GM12878 (cell line): ENCODE measurements at regions not wholly inside any gene's neighbourhood (a gene's known extent, or its start where the extent isn't known, plus 50 kb on each side); places are given as distances from the start of the nearest gene placed in this dataset.

Experiments
- ATAC-seq: fragments of 200-7000 bp; cut with Tn5 transposase; 3 replicates; pipeline ENCODE4 v1.9.1; 2020; ENCODE audit warnings: mild to moderate bottlenecking, moderate library complexity
- BruUV-seq: library from RNA; stranded (reverse); fragments of 400-500 nt; replicated peaks from 2 replicates; lab custom pipeline; 2021; lab: Mats Ljungman, UMichigan
- CTCF ChIA-PET: fragments of 300-600 bp; sonication (Branson Sonifier 250); formaldehyde crosslinking; extraction: SDS; loops from one replicate; lab custom pipeline; 2021; ENCODE audit warnings: inconsistent platforms; lab: Yijun Ruan, JAX
- POLR2A ChIA-PET: fragments of 350-600 bp; formaldehyde crosslinking; extraction: SDS; loops from one replicate; lab custom pipeline; 2021; ENCODE audit warnings: inconsistent platforms; lab: Charles Lee
- RAD21 ChIA-PET: fragments of 300-600 bp; sonication (Branson Sonifier 250); formaldehyde crosslinking; loops from one replicate; lab custom pipeline; 2023; ENCODE audit warnings: antibody characterized with exemption; ENCODE audit not compliant: unreplicated experiment; lab: Charles Lee
- SMC1A ChIA-PET: fragments of 300-600 bp; sonication (Branson Sonifier 250); formaldehyde crosslinking; loops from one replicate; lab custom pipeline; 2023; ENCODE audit not compliant: unreplicated experiment, uncharacterized antibody; lab: Charles Lee
- DNase-seq: peaks from one replicate; pipeline ENCODE4 v3.0.0-alpha.2; 2011; ENCODE audit warnings: low read depth, low spot score
- FAIRE-seq: peaks from 3 replicates; lab custom pipeline; 2011; peaks lifted over from hg19 to GRCh38; lab: Jason Lieb, UNC
- H2AFZ ChIP-seq: 2 replicates; pipeline ENCODE4 v1.6.0; 2011; ENCODE audit warnings: low read depth, low read length, control low read depth; ENCODE audit not compliant: control insufficient read depth
- H3K27ac ChIP-seq: 2 replicates; pipeline ENCODE4 v1.5.1; 2011; ENCODE audit warnings: control low read depth; ENCODE audit not compliant: control insufficient read depth, insufficient read depth
- H3K27me3 ChIP-seq, 2 experiments: replicated peaks in 1 of 2; 2 replicates each; pipeline versions ENCODE4 v1.6.0 to v1.6.1; 2011; ENCODE audit warnings: low read length in 1 of 2; ENCODE audit not compliant: control insufficient read depth in 2 of 2, insufficient read depth in 2 of 2
- H3K36me3 ChIP-seq, 2 experiments: 2 replicates each; pipeline ENCODE4 v1.5.1; 2011; ENCODE audit warnings: low read length in 1 of 2; ENCODE audit not compliant: control insufficient read depth in 2 of 2, insufficient read depth in 2 of 2
- H3K4me1 ChIP-seq: 2 replicates; pipeline ENCODE4 v1.6.1; 2011; ENCODE audit warnings: mild to moderate bottlenecking, low read length, moderate library complexity, mixed read lengths; ENCODE audit not compliant: control insufficient read depth, insufficient read depth
- H3K4me2 ChIP-seq: 2 replicates; pipeline ENCODE4 v1.6.0; 2011; ENCODE audit warnings: control low read depth; ENCODE audit not compliant: control insufficient read depth, insufficient read depth
- H3K4me3 ChIP-seq: fragments of 200-600 bp; sonication (generic); 2 replicates; pipeline ENCODE4 v1.5.1; 2016
- H3K79me2 ChIP-seq: 2 replicates; pipeline ENCODE4 v1.6.0; 2011; ENCODE audit warnings: low read length; ENCODE audit not compliant: control insufficient read depth, insufficient read depth
- H3K9ac ChIP-seq: 2 replicates; pipeline ENCODE4 v1.8.0; 2011; ENCODE audit warnings: low read length, control low read depth, mixed read lengths; ENCODE audit not compliant: control insufficient read depth, insufficient read depth
- H3K9me3 ChIP-seq: replicated peaks from 3 replicates; pipeline ENCODE4 v1.5.1; 2011; ENCODE audit warnings: mild to moderate bottlenecking, low read length; ENCODE audit not compliant: control insufficient read depth, insufficient read depth
- H4K20me1 ChIP-seq: 2 replicates; pipeline ENCODE4 v1.6.0; 2011; ENCODE audit not compliant: control insufficient read depth, insufficient read depth
- IRF4 ChIP-seq: IDR thresholded peaks from 2 replicates; pipeline ENCODE4 v1.6.1; 2011; ENCODE audit warnings: low read depth, low read length
- REST ChIP-seq: IDR thresholded peaks from 2 replicates; pipeline ENCODE4 v1.6.1; 2012; ENCODE audit warnings: mild to moderate bottlenecking, low read depth, low read length
- YBX1 ChIP-seq: fragments of 450-650 bp; IDR thresholded peaks from 2 replicates; pipeline ENCODE4 v1.6.1; 2016; ENCODE audit warnings: antibody characterized with exemption
- ZBED1 ChIP-seq: IDR thresholded peaks from 2 replicates; pipeline ENCODE4 v1.6.1; 2016; ENCODE audit warnings: borderline replicate concordance
- ZBTB11 ChIP-seq: fragments of 450-650 bp; formaldehyde crosslinking; IDR thresholded peaks from 2 replicates; pipeline ENCODE4 v1.5.0; 2022; ENCODE audit warnings: mild to moderate bottlenecking, missing genetic modification characterization
- ZSCAN29 ChIP-seq: fragments of 450-650 bp; IDR thresholded peaks from 2 replicates; pipeline ENCODE4 v1.6.1; 2017; ENCODE audit warnings: mild to moderate bottlenecking, moderate library complexity
- WGBS: methylation state at CpG from one replicate; pipeline ENCODE4 v1.1.6; 2016; ENCODE audit warnings: low lambda C conversion rate; ENCODE audit not compliant: insufficient replicate concordance, insufficient coverage; ENCODE audit errors: missing lambda C conversion rate; 5-methylcytosine and 5-hydroxymethylcytosine counted together
- in situ Hi-C: fragments of 300-500 bp; cut with MboI; formaldehyde crosslinking; loops from 9 replicates; pipeline ENCODE4 v1.14.3; 2018; ENCODE audit warnings: mixed read lengths
- intact Hi-C: fragments of 100-400 bp; cut with micrococcal nuclease; formaldehyde crosslinking; loops from one replicate; pipeline ENCODE4 v1.14.2; 2022; ENCODE audit not compliant: unreplicated experiment
- TF ChIP-seq, protein P1 (sequence below): IDR thresholded peaks from 2 replicates; pipeline ENCODE4 v1.6.1; 2011; ENCODE audit warnings: low read depth, mild to moderate bottlenecking, low read length, moderate library complexity, borderline replicate concordance; ENCODE audit errors: extremely low read depth

GRCh38 chrX:39019056-39019455 lies 217.8 kb downstream of the MID1IP1 start:
- TF ChIP-seq YBX1 (no peak), ZSCAN29 (no peak), ZBED1 (no peak), ZBTB11 (no peak), REST (no peak), IRF4 (no peak)
- TF ChIP-seq, protein P1, sequence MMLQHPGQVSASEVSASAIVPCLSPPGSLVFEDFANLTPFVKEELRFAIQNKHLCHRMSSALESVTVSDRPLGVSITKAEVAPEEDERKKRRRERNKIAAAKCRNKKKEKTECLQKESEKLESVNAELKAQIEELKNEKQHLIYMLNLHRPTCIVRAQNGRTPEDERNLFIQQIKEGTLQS, result no peak
- intact Hi-C loops, result no loop called here
- Histone ChIP-seq H3K4me1 (no peaks in the 10 kb centered on the region), H3K36me3 (no peaks in the 10 kb centered on the region), H3K27ac (no peak overlapping the region), H2AFZ (no peak overlapping the region), H4K20me1 (no peaks in the 10 kb centered on the region), H3K4me2 (no peak overlapping the region), H3K27me3 (no peaks in the 10 kb centered on the region; a peak in 1 of 4 replicates), H3K9me3 (no peaks in the 10 kb centered on the region), H3K9ac (no peak overlapping the region), H3K79me2 (no peaks in the 10 kb centered on the region), H3K4me3 (no peak overlapping the region)
- ATAC-seq (no peak), FAIRE-seq (no peak), DNase-seq (no peak)
- 62% methylated on average over 10 of the region's 10 CpGs for WGBS
- ChIA-PET SMC1A (no interaction called here), CTCF (interaction anchor here (0.6 kb wide), 1 partner anchor 573 kb away, joined by 3 read pairs; no protein-coding TSS in a partner anchor), POLR2A (no interaction called here), RAD21 (no interaction called here)
- no TSS peak for BruUV-seq
- in situ Hi-C loops, result no loop called here
